GM12892 (cell line): ENCODE measurements at regions not wholly inside any gene's neighbourhood (a gene's known extent, or its start where the extent isn't known, plus 50 kb on each side); places are given as distances from the start of the nearest gene placed in this dataset.

Experiments
- DNase-seq: peaks from one replicate; pipeline ENCODE4 v3.0.0; 2011; ENCODE audit not compliant: insufficient read length
- FAIRE-seq: peaks from 2 replicates; lab custom pipeline; 2011; peaks lifted over from hg19 to GRCh38; lab: Jason Lieb, UNC
- POLR2A ChIP-seq: IDR thresholded peaks from 2 replicates; pipeline ENCODE4 v1.6.1; 2011; ENCODE audit warnings: low read depth, low read length, control low read depth
- POLR2AphosphoS5 ChIP-seq: IDR thresholded peaks from 2 replicates; pipeline ENCODE4 v1.6.1; 2011; ENCODE audit warnings: low read depth, low read length, control low read depth
- TAF1 ChIP-seq: IDR thresholded peaks from 2 replicates; pipeline ENCODE4 v1.6.1; 2011; ENCODE audit warnings: low read depth, mild to moderate bottlenecking, control low read depth, low read length, borderline replicate concordance

DNA sequence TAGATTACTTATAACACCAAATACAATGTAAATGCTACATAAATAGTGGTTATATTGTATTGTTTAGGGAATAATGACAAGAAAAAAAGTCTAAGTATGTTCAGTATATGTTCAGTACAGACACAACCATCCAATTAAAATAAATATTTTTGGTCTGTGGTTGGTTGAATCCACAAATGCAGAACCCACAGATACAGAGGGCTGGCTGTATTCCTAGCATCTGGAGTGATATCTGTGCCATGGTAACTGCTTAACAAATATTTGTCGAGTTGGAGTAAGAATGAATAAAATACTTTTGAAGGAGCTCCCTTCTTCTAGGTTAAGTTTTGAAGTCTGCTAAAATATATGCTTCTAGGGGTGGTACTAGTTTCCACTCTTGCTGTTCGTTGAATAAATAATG lies 241.0 kb downstream of the KLF5 start:
- FAIRE-seq: no peak
- no peak for DNase-seq

DNA sequence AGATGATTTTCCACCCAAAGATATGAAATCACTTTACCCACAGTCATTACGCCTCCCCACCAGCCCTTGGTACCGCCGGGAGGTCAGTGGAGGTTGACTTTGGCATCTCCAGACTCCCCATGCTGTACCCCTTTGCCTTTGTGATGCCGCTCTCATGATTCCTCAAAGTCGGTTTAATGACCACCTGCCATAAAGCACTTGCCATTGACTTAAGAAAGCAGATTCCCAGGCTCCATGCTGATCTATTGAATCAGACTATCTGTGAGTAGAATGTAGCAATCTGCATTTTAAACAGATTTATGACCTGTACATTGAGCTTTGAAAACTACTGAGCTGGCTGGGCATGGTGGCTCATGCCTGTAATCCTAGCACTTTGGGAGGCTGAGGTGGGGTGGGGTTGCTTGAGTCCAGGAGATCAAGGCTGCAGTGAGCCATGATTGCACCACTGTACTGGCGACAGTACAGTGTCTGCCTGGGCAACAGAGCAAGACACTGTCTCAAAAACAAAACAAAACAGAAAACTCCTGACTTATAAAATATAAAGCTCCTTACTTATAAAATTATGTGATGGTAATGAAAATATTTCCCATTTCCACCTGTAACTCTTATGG lies 235.2 kb downstream of the KLF5 start:
- FAIRE-seq (no peak), DNase-seq (no peak)
- TF ChIP-seq POLR2AphosphoS5 (no peak), TAF1 (no peak), POLR2A (no peak)

More for the DNA sequence above, 241.0 kb downstream of the KLF5 start:
- TF ChIP-seq TAF1 (no peak), POLR2A (no peak), POLR2AphosphoS5 (no peak)

DNA sequence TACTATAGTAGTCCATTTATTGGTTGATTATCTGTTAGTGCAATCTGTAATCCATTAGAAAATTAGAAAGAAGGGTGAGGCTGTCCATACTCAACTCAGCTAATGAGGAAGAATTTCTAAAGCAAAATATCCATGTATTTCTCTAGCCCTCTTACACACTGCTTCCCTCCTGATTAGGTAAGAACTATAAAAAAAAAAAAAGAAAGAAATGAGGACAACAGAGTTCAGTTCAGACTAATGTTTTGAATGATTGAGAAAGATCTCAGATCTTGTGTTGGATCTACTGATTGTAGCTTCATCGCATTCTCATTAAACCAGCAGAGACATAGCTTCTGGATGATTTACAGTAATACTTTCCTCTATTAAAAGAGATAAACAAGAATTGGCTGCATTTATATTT lies 233.3 kb downstream of the KLF5 start:
- DNase-seq (no peak), FAIRE-seq (no peak)
- TF ChIP-seq TAF1 (no peak), POLR2AphosphoS5 (no peak), POLR2A (no peak)

DNA sequence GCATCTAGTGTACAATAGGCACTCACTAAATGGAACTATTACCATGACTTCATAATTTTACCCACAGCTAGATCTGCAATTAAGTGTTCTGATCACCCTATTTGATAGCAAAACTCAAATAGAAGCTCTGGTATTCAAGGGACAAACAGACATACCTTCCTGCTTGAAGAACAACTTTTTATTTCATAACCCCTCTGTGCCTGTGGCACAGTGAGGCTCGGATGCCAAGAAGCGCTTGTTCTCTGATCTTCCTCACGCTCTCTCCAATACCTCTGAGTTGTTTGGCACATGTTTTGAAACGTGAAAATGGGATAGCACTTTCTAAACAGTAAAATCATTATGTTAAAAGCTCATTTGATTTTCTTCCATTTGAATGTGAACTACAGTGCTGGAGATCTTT lies 232.0 kb downstream of the KLF5 start:
- TF ChIP-seq TAF1 (no peak), POLR2A (no peak), POLR2AphosphoS5 (no peak)
- DNase-seq (no peak), FAIRE-seq (no peak)

DNA sequence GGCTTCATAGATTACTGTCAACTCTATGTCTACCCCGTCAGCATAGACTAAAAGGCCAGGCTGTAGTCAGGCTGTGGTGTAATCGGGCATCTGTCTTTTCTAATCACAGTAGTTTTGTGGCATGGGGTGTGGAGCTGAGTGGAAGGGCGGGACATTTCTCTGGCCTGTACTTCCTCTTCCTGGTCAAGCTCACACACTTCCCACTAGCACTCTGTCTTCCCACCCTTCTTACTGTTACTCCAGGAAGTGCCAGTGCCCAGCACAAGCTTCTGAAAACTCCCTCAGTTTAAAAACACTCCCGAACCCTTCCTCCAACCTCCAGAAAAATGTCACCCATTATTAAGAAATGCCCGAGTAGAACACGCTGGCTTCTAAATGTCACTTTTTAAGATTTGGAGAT lies 229.8 kb downstream of the KLF5 start:
- DNase-seq (no peak), FAIRE-seq (no peak)
- TF ChIP-seq POLR2A (no peak), POLR2AphosphoS5 (no peak), TAF1 (no peak)

DNA sequence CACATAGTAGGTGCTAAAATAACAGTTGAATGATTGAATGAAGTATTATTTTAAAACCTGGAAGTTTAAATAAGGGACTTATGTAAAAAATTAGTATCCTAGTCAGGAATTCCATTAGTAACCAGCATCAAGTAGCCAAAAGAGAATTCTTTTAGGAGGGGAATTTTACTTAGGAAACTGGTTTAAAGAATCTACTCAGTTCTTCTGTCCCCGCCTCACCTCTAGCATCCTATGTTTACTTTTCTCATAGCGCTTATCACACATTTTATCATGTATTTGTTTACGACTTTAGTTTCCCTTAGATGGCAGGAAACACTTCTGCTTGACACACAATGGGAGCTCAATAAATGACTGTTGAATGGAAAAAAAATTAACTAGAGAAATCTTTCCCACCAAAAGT lies 229.0 kb downstream of the KLF5 start:
- TF ChIP-seq TAF1 (no peak), POLR2AphosphoS5 (no peak), POLR2A (no peak)

DNA sequence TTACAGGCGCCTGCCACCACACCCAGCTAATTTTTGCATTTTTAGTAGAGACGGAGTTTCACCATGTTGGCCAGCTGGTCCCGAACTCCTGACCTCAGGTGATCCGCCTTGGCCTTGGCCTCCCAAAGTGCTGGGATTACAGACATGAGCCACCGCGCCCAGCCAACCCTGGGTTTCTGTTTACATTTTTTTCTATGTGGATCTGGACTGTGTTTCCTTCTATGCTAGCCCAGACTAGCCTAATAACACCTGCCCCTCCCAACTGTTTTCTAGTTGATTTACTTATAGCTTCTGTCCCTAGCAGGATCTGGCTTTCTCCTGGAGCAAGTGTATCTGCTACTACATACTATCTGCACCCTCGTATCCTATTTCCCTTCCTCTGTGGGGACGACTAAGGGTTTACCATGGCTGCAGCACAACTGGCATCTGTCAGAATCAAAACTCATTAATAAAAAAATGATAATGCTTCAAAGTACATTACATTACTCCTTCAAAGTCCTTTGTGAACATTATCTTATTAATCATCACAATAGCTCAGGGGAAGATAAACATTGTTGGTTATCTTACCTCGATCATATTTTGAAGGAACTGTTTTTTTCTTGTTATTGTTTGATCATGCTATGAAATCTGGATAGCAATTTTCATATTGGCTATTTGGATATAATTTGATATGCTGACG lies 228.3 kb downstream of the KLF5 start:
- TF ChIP-seq POLR2A (no peak), POLR2AphosphoS5 (no peak), TAF1 (no peak)
- FAIRE-seq: no peak

More for the DNA sequence above, 229.0 kb downstream of the KLF5 start:
- FAIRE-seq (no peak), DNase-seq (no peak)

DNA sequence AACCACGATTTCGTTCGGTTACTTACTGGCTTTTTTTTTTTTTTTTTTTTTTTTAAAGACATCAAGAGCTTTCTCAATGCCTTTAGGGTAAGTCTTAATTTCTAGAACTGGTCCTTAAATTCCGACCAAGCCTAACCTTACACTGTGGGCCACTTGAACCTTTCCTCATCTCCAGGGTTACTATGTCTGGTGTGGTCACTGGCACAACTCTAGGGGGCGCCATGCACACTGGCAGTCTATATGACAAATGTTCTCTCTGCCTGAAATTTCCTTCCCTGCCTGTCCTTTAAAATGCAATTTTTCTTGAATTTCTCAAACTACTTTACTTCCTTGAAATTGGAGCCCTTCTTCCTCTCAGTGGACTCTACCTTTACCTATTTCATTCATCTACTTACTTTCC lies 227.4 kb downstream of the KLF5 start:
- no peak for DNase-seq
- TF ChIP-seq POLR2AphosphoS5 (no peak), TAF1 (no peak), POLR2A (no peak)
- no peak for FAIRE-seq

More for the DNA sequence above, 228.3 kb downstream of the KLF5 start:
- no peak for DNase-seq

DNA sequence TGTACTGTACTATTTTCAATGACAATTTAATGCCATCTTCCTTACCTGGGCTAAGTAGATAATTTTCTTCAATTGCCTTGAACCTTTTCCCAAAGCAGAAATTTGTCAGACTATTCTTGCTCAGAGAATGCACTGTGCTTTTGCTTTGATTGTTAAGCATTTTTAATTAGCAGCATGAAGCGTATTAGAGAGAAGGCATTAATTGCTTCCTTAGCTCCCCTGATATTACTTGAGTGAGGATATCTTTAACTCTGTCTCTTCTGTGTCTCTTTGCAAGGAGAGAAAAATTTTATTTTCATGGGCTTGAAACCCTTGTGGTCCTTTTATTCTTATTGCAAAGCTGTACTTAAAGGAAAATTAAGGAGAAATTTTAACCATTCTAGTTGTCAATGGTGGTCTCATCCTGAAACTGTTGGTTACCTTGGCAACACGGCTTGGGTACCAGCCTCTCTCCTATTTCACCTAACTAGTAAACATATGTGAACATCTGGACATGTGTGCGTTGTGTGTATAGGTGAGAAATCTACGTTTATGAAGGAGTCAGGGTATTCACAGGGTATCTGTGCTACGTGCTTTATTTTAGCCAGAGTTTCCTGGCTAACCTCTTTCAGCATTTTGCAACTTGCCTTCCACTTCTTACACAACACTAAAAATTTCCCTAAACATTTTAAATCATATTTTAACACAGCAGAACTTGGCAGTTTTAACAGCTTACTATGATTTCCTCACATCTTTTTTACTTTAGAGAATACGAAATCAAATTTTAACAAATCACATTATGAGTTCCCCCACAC lies 225.5 kb downstream of the KLF5 start:
- FAIRE-seq: no peak

DNA sequence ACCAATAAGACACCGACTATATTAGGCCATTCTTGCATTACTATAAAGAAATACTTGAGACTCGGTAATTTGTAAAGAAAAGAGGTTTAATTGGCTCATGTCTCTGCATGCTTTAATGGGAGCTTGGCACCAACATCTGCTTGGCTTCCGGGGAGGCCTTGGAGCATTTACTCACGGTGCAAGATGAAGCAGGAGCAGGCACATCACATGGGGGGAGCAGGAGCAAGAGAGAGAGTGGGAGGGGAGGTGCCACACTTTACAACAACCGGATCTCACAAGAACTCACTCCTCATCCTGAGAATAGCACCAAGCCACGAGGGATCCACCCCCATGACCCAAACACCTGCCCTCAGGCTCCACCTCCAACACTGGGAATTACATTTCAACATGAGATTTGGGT lies 224.8 kb downstream of the KLF5 start:
- no peak for FAIRE-seq

More for the DNA sequence above, 225.5 kb downstream of the KLF5 start:
- TF ChIP-seq POLR2AphosphoS5 (no peak), POLR2A (no peak)
- no peak for DNase-seq

DNA sequence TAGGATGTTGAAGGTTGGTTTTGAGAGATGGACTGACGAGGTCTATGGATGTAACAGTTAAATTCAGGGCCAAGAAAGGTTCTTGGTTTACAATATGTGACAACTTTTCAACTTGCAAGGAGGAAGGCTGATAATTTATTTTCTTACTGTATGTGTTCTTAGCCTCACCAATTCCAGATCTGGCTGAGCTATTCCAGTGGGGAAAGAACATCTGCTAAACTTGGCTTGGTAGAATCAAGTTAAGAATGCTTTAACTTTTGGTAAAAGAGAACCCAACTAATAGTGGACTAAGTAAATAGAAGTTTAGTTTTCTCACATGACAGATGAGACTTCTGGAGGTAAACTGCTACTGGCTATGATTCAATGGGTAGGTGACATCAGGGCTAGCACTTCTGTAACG lies 222.9 kb downstream of the KLF5 start:
- FAIRE-seq: no peak
- TF ChIP-seq TAF1: no peak
- TF ChIP-seq POLR2AphosphoS5: no peak
- TF ChIP-seq POLR2A: no peak
- no peak for DNase-seq

More for the DNA sequence above, 224.8 kb downstream of the KLF5 start:
- DNase-seq: no peak
- TF ChIP-seq POLR2AphosphoS5: no peak
- TF ChIP-seq POLR2A: no peak
- TF ChIP-seq TAF1: no peak

DNA sequence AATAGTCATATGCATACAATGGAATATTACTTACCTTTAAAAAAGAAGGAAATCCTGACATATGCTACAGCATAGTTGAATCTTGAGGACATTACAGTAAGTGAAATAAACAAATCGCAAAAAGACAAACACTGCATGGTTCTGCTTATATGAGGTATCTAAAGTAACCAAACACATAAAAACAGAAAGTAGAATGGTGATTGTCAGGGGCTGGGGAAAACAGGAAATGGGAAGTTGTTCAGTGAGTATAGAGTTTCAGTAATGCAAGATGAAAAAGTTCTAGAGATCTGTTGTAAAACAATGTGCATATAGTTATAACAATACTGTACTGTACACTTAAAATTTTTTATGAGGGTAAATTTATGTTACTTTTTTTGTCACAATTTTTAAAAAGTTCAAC lies 219.4 kb downstream of the KLF5 start:
- no peak for FAIRE-seq
- no peak for TF ChIP-seq TAF1
- no peak for TF ChIP-seq POLR2A
- no peak for TF ChIP-seq POLR2AphosphoS5
- no peak for DNase-seq
